GM18909 (cell line): ENCODE measurements at regions not wholly inside any gene's neighbourhood (a gene's known extent, or its start where the extent isn't known, plus 50 kb on each side); places are given as distances from the start of the nearest gene placed in this dataset.

Experiments used
- ATAC-seq: cut with Tn5 transposase; IDR thresholded peaks from one replicate; pipeline ENCODE4 v1.9.1; 2021; ENCODE audit warnings: mild to moderate bottlenecking; ENCODE audit not compliant: unreplicated experiment, poor library complexity

- ATAC-seq, result no peak
These were observed 1016.4 kb upstream of the PIK3C3 start for GRCh38 chr18:40938615-40939014.

GRCh38 chr18:40937386-40937785, 1017.6 kb upstream of the PIK3C3 start:
- no peak for ATAC-seq

- no peak for ATAC-seq
These were observed 1019.6 kb upstream of the PIK3C3 start for GRCh38 chr18:40935423-40935822.

GRCh38 chr18:40932862-40933261, 1022.2 kb upstream of the PIK3C3 start:
- ATAC-seq, result no peak

DNA sequence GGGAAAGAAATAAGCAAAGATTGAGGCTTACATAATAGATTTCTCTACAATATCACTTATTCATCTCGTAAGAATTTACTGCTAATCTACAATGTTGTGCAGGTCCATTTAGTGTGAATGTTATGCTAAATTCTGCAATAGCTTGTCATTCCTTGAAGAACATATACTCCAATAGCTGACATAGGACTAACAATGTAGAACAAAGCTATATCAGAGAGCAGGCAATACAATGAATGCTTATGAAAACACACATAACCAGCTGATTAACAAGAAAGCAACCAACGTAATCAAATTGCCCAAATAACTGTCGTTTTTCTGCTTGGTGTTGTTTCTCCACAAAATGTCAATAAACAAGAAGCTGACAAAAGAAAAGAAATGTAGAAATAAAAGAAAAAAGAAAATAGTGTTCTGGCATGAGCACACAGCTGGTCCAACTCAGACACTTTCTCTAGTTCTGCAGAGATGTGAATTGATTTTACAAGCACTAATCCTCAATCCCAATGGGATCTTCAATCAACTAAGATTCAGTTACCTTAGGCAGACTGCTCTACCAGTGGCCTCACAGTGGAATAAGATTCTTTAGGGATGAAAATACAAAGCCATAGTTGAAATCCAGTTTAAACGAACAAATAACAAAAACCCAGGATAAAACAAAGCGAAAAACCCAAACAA, 1024.7 kb upstream of the PIK3C3 start:
- no peak for ATAC-seq

DNA sequence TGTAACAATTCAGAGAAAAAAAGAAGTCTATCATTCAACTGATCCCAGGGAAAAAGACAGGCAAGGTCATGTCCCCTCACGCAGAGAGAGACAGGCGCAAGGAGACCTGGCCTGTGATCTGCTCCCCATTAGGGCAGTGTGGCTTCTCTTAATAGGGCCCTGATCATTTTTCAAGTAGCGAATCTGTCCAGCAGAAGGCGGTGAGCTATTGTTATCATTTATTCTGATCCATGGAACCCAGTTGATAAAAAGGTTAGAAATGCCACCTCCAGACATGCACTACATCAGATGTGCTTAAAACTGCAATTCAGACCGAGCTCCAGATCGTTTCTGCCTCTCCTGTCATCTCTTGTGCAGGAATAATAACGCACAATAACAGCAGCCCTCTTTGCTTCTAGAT, 1025.6 kb upstream of the PIK3C3 start:
- no peak for ATAC-seq

DNA sequence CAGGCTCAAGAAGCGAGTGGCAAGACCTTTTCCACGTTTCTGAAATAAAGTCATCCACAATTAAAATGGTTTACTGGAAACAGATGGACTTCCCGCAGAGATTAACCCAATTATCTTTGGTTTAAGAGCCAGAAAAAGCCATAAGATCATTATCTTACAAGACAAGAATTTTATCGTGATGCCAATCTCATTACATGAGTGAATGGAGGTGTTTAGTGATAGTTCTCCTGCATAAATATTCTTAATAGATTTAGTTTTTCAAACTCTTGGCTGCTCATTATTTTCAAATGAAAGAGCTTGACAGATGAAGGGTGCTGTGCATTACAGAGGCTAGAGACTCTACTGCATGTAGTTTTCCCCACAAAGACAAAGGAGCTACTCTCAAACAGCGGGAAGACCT, 1028.4 kb upstream of the PIK3C3 start:
- ATAC-seq, result no peak

- no peak for ATAC-seq
These were observed 1029.9 kb upstream of the PIK3C3 start for GRCh38 chr18:40925071-40925541.

GRCh38 chr18:40921845-40922629, 1033.0 kb upstream of the PIK3C3 start:
- no peak for ATAC-seq

- no peak for ATAC-seq
These were observed 1038.0 kb upstream of the PIK3C3 start for GRCh38 chr18:40917056-40917455.

- ATAC-seq, result no peak
These were observed 1039.3 kb upstream of the PIK3C3 start for GRCh38 chr18:40915724-40916123.

DNA sequence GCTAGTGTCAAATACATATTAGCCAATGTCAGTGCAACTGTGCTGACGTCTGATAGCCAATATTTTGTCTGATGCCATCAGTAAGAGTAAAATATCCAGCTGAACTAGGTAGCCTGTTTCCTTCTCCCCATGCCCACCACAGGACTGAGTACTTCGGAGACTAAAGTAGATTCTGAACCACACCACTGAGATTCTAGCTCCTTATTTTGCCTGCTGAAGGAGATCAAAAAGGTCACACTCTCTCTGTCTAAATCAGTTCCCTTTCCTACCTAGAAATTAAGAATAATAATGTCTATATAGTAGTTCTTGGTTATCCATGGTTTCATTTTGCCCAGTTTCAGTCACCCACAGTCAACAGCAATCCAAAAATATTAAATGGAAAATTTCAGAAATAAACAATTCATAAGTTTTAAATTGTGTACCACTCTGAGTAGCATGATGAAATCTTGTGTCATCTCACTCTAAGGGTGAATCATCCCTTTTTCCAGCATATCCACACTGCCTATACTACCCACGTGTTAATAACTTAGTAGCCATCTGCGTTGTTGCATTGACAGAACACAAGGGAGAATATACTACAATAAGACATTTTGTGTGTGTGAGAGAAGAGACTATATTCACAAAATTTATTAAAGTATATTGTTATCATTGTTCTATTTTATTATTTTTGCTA, 1043.3 kb upstream of the PIK3C3 start:
- ATAC-seq, result no peak

DNA sequence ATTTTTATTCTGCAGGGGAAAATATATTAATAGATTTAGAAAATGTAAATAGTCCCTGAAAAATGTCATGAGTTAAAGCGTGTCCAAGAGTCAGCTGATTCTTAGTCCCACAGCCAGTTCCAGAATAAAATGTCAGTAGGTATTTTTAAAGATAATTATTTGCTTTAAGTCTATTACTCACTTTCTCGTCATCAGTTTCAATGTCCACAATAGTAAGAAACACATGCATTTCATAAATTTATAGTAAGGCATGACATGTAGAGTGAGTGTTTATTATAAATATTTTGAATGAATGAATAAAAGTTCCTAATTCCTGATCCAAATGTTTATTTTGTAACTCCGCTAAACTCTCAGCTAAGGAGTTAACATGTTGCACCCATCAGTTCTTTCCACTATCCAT, 1044.0 kb upstream of the PIK3C3 start:
- no peak for ATAC-seq

DNA sequence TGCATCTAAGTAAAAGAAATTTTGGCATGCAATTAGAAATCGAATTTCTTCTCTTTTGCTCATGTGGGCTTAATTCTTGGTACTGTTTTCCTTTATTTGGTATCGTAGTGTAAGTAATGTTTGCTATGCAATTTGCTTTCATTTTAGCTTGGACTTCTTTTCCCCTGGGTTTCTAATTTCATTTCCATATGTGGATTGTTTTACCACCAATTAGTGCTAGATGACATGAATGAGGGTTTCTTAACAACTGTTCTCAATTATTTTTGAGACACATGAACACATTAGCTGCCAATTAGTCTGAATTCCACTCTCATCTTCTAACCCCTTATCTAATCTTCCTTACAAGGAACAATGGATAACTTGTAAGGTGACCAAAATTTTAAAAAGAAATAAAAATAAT, 1047.2 kb upstream of the PIK3C3 start:
- no peak for ATAC-seq

GRCh38 chr18:40904295-40904694, 1050.7 kb upstream of the PIK3C3 start:
- ATAC-seq, result no peak

DNA sequence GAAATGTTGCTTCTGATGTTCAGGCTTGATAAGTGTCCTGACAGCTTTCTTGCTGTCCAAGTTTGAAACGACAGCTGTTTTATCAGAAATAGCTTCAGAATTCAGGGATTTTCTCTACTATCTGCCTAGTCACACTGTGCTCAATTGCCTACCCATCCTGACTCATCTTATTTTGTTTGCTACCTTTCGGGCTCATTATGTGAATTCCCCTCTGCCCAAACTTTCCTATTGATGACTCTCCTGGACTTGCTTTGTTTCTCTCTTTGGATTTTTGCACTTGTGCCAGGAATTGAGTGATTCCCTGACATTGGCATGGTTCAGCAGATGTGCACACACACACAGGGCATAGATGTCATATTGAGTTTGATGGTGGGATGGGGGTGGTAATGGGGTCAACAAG, 1052.6 kb upstream of the PIK3C3 start:
- no peak for ATAC-seq

GRCh38 chr18:40897884-40898283, 1057.2 kb upstream of the PIK3C3 start:
- no peak for ATAC-seq

GRCh38 chr18:40883271-40883670, 1071.8 kb upstream of the PIK3C3 start:
- no peak for ATAC-seq

GRCh38 chr18:40882468-40882867, 1072.6 kb upstream of the PIK3C3 start:
- no peak for ATAC-seq

DNA sequence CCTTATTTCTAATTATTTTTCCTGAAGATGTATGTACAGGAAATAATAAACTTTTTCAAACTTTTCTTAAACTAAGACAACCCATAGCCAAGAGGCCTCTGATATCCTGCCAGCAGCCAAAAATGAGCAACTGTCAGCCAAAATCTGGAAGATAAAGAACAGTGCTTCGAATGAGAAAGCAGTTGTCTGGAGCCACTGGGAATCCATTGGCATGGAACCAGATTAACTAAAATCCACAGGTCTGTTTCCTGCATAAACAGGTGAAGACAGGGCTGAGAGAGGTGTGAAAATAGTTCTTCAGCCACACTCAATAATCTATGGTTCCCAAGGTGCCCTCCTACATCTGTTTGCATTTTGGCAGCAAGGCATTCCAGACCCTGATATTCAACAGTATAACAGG, 1076.7 kb upstream of the PIK3C3 start:
- ATAC-seq, result no peak

- ATAC-seq, result no peak
These were observed 1077.9 kb upstream of the PIK3C3 start for GRCh38 chr18:40877096-40877495.
